SK-N-SH (cell line): ENCODE measurements at regions not wholly inside any gene's neighbourhood (a gene's known extent, or its start where the extent isn't known, plus 50 kb on each side); places are given as distances from the start of the nearest gene placed in this dataset.

ENCODE experiments used
- CTCF ChIA-PET: fragments of 300-600, 350-600 bp; formaldehyde crosslinking; extraction: SDS; loops from one replicate; lab custom pipeline; 2021; lab: Yijun Ruan, JAX
- POLR2A ChIA-PET: fragments of 350-600 bp; sonication (Branson Sonifier 250); formaldehyde crosslinking; extraction: SDS; loops from one replicate; lab custom pipeline; 2020; ENCODE audit warnings: antibody characterized with exemption, inconsistent platforms; lab: Yijun Ruan, JAX
- DNase-seq: peaks from one replicate; pipeline ENCODE4 v3.0.0; 2012
- H2AFZ ChIP-seq: fragments of 200-600 bp; sonication (generic); 2 replicates; pipeline ENCODE4 v1.8.1; 2016; ENCODE audit warnings: antibody characterized with exemption, mild to moderate bottlenecking, low read depth
- H3F3A ChIP-seq: fragments of 200-600 bp; sonication (generic); replicated peaks from 2 replicates; pipeline ENCODE3; 2016; ENCODE audit warnings: antibody characterized with exemption, mild to moderate bottlenecking; ENCODE audit not compliant: insufficient read depth
- H3K27ac ChIP-seq, 2 experiments: fragments of 200-500 bp in 1 of 2; fragments of 200-600 bp in 1 of 2; sonication (Bioruptor generic) in 1 of 2; sonication (generic), shearing (Covaris generic) in 1 of 2; 2 replicates each; pipeline versions ENCODE4 v1.5.1 to v1.6.1; 2014 to 2016; ENCODE audit warnings: low read depth in 2 of 2, inconsistent platforms in 1 of 2, low read length in 1 of 2, mild to moderate bottlenecking in 1 of 2, mixed read lengths in 1 of 2
- H3K27me3 ChIP-seq: fragments of 200-600 bp; sonication (generic), shearing (Covaris generic); 2 replicates; pipeline ENCODE4 v1.6.1; 2016; ENCODE audit warnings: mixed run types; ENCODE audit not compliant: insufficient read depth
- H3K36me3 ChIP-seq, 2 experiments: fragments of 200-500 bp in 1 of 2; fragments of 200-600 bp in 1 of 2; sonication (Bioruptor generic) in 1 of 2; sonication (generic) in 1 of 2; replicated peaks in 1 of 2; 2 replicates each; pipeline versions ENCODE3 to v1.5.1; 2014 to 2016; ENCODE audit warnings: low read length in 1 of 2, mild to moderate bottlenecking in 1 of 2; ENCODE audit not compliant: insufficient read depth in 2 of 2, control insufficient read depth in 1 of 2
- H3K4me1 ChIP-seq, 2 experiments: fragments of 200-500 bp in 1 of 2; fragments of 200-600 bp in 1 of 2; sonication (Bioruptor generic) in 1 of 2; sonication (generic), shearing (Covaris generic) in 1 of 2; 2 replicates each; pipeline versions ENCODE4 v1.5.1 to v1.6.1; 2014 to 2016; ENCODE audit warnings: low read depth in 1 of 2, low read length in 1 of 2, mixed run types in 1 of 2; ENCODE audit not compliant: insufficient read depth in 2 of 2, control insufficient read depth in 1 of 2
- H3K4me2 ChIP-seq: fragments of 200-600 bp; sonication (generic), shearing (Covaris generic); 2 replicates; pipeline ENCODE4 v1.6.1; 2017; ENCODE audit warnings: mixed run types
- H3K4me3 ChIP-seq, 2 experiments: fragments of 200-500 bp in 1 of 2; fragments of 200-600 bp in 1 of 2; sonication (Bioruptor generic) in 1 of 2; sonication (generic), shearing (Covaris generic) in 1 of 2; 2 replicates each; pipeline versions ENCODE4 v1.5.1 to v1.8.1; 2014 to 2016; ENCODE audit warnings: low read depth in 2 of 2, inconsistent platforms in 1 of 2, low read length in 1 of 2, mild to moderate bottlenecking in 1 of 2, mixed read lengths in 1 of 2, moderate library complexity in 1 of 2
- H3K79me2 ChIP-seq: fragments of 200-600 bp; sonication (generic); 2 replicates; pipeline ENCODE4 v1.8.1; 2017; ENCODE audit warnings: mild to moderate bottlenecking; ENCODE audit not compliant: insufficient read depth
- H3K9ac ChIP-seq: fragments of 200-600 bp; sonication (generic); 2 replicates; pipeline ENCODE4 v1.6.1; 2017; ENCODE audit warnings: mixed run types
- H3K9me2 ChIP-seq: fragments of 200-600 bp; sonication (generic); 2 replicates; pipeline ENCODE4 v1.6.1; 2017; ENCODE audit warnings: mixed run types
- H3K9me3 ChIP-seq: fragments of 200-600 bp; sonication (generic); 2 replicates; pipeline ENCODE4 v1.6.1; 2017; ENCODE audit warnings: mixed run types, mild to moderate bottlenecking, moderate library complexity
- H4K20me1 ChIP-seq: fragments of 200-600 bp; sonication (generic); 2 replicates; pipeline ENCODE4 v1.6.1; 2017; ENCODE audit warnings: mild to moderate bottlenecking, mixed run types; ENCODE audit not compliant: insufficient read depth
- EZH2phosphoT487 ChIP-seq: fragments of 200-600 bp; sonication (generic); IDR thresholded peaks from 2 replicates; pipeline ENCODE4 v1.6.1; 2017; ENCODE audit warnings: low read depth, mixed run types, mild to moderate bottlenecking, antibody characterized with exemption, moderate library complexity, borderline replicate concordance
- GABPA ChIP-seq: IDR thresholded peaks from 2 replicates; pipeline ENCODE4 v1.4.0; 2012; ENCODE audit warnings: low read depth, mild to moderate bottlenecking
- MEF2A ChIP-seq: IDR thresholded peaks from 2 replicates; pipeline ENCODE4 v1.4.0; 2012; ENCODE audit warnings: low read depth, borderline replicate concordance
- NRF1 ChIP-seq: IDR thresholded peaks from 2 replicates; pipeline ENCODE4 v1.6.1; 2012; ENCODE audit warnings: low read depth, mild to moderate bottlenecking, low read length
- RCOR1 ChIP-seq: fragments of 150-350 bp; IDR thresholded peaks from 2 replicates; pipeline ENCODE4 v1.6.1; 2017; ENCODE audit warnings: antibody characterized with exemption, low read length
- RFX5 ChIP-seq: IDR thresholded peaks from 2 replicates; pipeline ENCODE4 v1.6.1; 2012; ENCODE audit warnings: mild to moderate bottlenecking, improper control_type of control experiment, low read length
- TAF1 ChIP-seq: IDR thresholded peaks from 2 replicates; pipeline ENCODE4 v1.6.1; 2012; ENCODE audit warnings: low read depth, mild to moderate bottlenecking, low read length, moderate library complexity, borderline replicate concordance
- WGBS: methylation state at CpG from one replicate; pipeline ENCODE4 v1.1.6; 2017; ENCODE audit warnings: low lambda C conversion rate; 5-methylcytosine and 5-hydroxymethylcytosine counted together
- TF ChIP-seq, protein P1 (sequence below): fragments of 150-350 bp; IDR thresholded peaks from 2 replicates; pipeline ENCODE4 v1.6.1; 2016; ENCODE audit warnings: mild to moderate bottlenecking, low read depth, low read length
- TF ChIP-seq, protein P2 (sequence below): IDR thresholded peaks from 2 replicates; pipeline ENCODE4 v1.4.0; 2012; ENCODE audit warnings: low read depth, borderline replicate concordance
- TF ChIP-seq, protein P3 (sequence below): IDR thresholded peaks from 2 replicates; pipeline ENCODE4; 2012
- TF ChIP-seq, protein P4 (sequence below): fragments of 150-350 bp; IDR thresholded peaks from 2 replicates; pipeline ENCODE4 v1.6.1; 2017; ENCODE audit warnings: antibody characterized with exemption, low read length, low read depth, borderline replicate concordance

DNA sequence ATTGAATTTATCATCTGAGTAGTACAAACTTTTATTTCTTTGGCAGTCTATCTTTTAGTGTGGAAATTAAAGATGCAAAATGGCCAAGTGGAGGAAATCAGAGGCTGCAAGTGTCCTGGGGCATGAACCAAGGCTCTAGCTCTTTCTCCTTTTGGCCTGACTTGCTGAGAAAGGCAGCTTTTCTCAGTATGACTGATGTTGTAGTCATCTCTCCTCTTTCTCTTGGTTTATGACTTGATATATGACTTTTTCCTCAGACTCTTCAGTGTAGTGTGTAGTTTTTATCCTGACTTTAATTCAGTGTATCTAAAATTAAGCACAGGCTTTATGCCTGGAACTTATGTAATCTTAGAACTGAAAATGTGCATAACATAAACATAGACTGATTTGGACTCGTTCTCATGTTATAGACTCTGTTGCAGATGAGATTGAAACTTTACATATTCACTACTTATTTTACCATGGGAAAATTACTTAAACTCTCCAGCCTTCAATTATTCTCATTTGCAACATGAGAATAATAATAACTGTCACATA, 65.7 kb downstream of the SLITRK5 start:
- 3% methylated on average over 1 of the region's 1 CpG for WGBS
- no peak for DNase-seq
- TF ChIP-seq, protein P1, sequence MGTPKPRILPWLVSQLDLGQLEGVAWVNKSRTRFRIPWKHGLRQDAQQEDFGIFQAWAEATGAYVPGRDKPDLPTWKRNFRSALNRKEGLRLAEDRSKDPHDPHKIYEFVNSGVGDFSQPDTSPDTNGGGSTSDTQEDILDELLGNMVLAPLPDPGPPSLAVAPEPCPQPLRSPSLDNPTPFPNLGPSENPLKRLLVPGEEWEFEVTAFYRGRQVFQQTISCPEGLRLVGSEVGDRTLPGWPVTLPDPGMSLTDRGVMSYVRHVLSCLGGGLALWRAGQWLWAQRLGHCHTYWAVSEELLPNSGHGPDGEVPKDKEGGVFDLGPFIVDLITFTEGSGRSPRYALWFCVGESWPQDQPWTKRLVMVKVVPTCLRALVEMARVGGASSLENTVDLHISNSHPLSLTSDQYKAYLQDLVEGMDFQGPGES = no peak
- TF ChIP-seq, protein P2, sequence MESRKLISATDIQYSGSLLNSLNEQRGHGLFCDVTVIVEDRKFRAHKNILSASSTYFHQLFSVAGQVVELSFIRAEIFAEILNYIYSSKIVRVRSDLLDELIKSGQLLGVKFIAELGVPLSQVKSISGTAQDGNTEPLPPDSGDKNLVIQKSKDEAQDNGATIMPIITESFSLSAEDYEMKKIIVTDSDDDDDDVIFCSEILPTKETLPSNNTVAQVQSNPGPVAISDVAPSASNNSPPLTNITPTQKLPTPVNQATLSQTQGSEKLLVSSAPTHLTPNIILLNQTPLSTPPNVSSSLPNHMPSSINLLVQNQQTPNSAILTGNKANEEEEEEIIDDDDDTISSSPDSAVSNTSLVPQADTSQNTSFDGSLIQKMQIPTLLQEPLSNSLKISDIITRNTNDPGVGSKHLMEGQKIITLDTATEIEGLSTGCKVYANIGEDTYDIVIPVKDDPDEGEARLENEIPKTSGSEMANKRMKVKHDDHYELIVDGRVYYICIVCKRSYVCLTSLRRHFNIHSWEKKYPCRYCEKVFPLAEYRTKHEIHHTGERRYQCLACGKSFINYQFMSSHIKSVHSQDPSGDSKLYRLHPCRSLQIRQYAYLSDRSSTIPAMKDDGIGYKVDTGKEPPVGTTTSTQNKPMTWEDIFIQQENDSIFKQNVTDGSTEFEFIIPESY = no peak
- TF ChIP-seq RFX5 = no peak
- TF ChIP-seq TAF1 = no peak
- H3K4me3 ChIP-seq = no peak overlapping the region
- no peaks in the 10 kb centered on the region for H4K20me1 ChIP-seq
- no peak overlapping the region for H2AFZ ChIP-seq
- ChIA-PET CTCF (no interaction called here), POLR2A (no interaction called here)
- no peak overlapping the region for H3K27ac ChIP-seq
- H3F3A ChIP-seq = no peaks in the 10 kb centered on the region
- H3K4me1 ChIP-seq = no peaks in the 10 kb centered on the region
- H3K36me3 ChIP-seq = no peaks in the 10 kb centered on the region
- no peaks in the 10 kb centered on the region for H3K27me3 ChIP-seq
- H3K4me2 ChIP-seq = no peak overlapping the region
- H3K9me2 ChIP-seq = no peaks in the 10 kb centered on the region
- H3K9ac ChIP-seq = no peak overlapping the region
- no peaks in the 10 kb centered on the region for H3K9me3 ChIP-seq
- no peaks in the 10 kb centered on the region for H3K79me2 ChIP-seq

DNA sequence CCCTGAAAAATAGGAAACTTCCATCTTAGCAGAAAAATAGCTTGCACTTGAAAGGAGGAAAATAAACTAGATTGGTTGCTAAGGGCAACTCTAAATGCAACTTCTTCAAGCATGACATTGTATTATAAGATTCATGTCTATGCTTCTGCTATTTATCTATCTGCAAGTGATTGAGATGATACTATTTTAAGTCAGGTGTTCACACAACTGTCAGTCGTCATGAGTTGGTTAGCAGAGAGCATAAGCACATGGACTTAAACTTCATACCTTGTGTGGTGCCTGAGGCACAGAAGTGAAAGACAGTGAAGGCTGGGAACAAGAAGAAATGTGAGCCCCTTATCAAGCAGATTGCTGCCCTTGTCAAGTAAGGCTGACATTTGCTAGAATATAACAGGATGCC, 82.9 kb downstream of the SLITRK5 start:
- Histone ChIP-seq H3K9me3 (no peaks in the 10 kb centered on the region), H3K4me1 (no peaks in the 10 kb centered on the region)
- TF ChIP-seq RCOR1 (no peak), GABPA (no peak), EZH2phosphoT487 (no peak), MEF2A (no peak), NRF1 (no peak)
- TF ChIP-seq, protein P1 = no peak
- TF ChIP-seq, protein P3, sequence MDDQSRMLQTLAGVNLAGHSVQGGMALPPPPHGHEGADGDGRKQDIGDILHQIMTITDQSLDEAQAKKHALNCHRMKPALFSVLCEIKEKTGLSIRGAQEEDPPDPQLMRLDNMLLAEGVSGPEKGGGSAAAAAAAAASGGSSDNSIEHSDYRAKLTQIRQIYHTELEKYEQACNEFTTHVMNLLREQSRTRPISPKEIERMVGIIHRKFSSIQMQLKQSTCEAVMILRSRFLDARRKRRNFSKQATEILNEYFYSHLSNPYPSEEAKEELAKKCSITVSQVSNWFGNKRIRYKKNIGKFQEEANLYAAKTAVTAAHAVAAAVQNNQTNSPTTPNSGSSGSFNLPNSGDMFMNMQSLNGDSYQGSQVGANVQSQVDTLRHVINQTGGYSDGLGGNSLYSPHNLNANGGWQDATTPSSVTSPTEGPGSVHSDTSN = no peak
- TF ChIP-seq, protein P4, sequence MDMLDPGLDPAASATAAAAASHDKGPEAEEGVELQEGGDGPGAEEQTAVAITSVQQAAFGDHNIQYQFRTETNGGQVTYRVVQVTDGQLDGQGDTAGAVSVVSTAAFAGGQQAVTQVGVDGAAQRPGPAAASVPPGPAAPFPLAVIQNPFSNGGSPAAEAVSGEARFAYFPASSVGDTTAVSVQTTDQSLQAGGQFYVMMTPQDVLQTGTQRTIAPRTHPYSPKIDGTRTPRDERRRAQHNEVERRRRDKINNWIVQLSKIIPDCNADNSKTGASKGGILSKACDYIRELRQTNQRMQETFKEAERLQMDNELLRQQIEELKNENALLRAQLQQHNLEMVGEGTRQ = no peak
- TF ChIP-seq, all 33 proteins: peak for 0
- POLR2A ChIA-PET = no interaction called here
- H3K27me3 ChIP-seq = no peaks in the 10 kb centered on the region
- WGBS = 8% methylated on average over 1 of the region's 1 CpG
- no peak overlapping the region for H3K27ac ChIP-seq
- no peaks in the 10 kb centered on the region for H3K9me2 ChIP-seq
- no peaks in the 10 kb centered on the region for H4K20me1 ChIP-seq
- H3K9ac ChIP-seq = no peak overlapping the region
- no peak overlapping the region for H2AFZ ChIP-seq
- no peak overlapping the region for H3K4me3 ChIP-seq
- H3K79me2 ChIP-seq = no peaks in the 10 kb centered on the region
- CTCF ChIA-PET = no interaction called here
- H3K36me3 ChIP-seq = no peaks in the 10 kb centered on the region
- H3K4me2 ChIP-seq = no peak overlapping the region
- no peaks in the 10 kb centered on the region for H3F3A ChIP-seq
- no peak for DNase-seq
